Endothelial cell of umbilical vein (primary cell): ENCODE measurements at regions not wholly inside any gene's neighbourhood (a gene's known extent, or its start where the extent isn't known, plus 50 kb on each side); places are given as distances from the start of the nearest gene placed in this dataset.

Source experiments
- BruUV-seq: library from RNA; stranded (reverse); fragments of 400-500 nt; replicated peaks from 2 replicates; lab custom pipeline; 2021; lab: Mats Ljungman, UMichigan
- CTCF ChIA-PET: fragments of 300-600, 350-600 bp; sonication (Branson Sonifier 250); formaldehyde crosslinking; loops from one replicate; lab custom pipeline; 2021; ENCODE audit warnings: antibody characterized with exemption, inconsistent platforms; lab: Charles Lee
- POLR2A ChIA-PET: fragments of 300-600, 350-600 bp; sonication (Branson Sonifier 250); formaldehyde crosslinking; loops from one replicate; lab custom pipeline; 2021; ENCODE audit warnings: antibody characterized with exemption, inconsistent platforms; lab: Charles Lee
- DNase-seq: peaks from one replicate; pipeline ENCODE4 v3.0.0-alpha.2; 2011; ENCODE audit warnings: low read depth, low spot score
- FAIRE-seq: peaks from 2 replicates; lab custom pipeline; 2011; peaks lifted over from hg19 to GRCh38; lab: Jason Lieb, UNC
- H2AFZ ChIP-seq: 2 replicates; pipeline ENCODE4 v1.6.0; 2012; ENCODE audit warnings: low read depth, low read length, control low read depth, inconsistent platforms
- H3K27ac ChIP-seq: 2 replicates; pipeline ENCODE4 v1.5.1; 2011; ENCODE audit warnings: low read depth, mild to moderate bottlenecking, control low read depth, low read length, moderate library complexity; ENCODE audit not compliant: insufficient read depth
- H3K27me3 ChIP-seq, 2 experiments: 2 replicates each; pipeline versions ENCODE4 v1.6.0 to v1.6.1; 2011; ENCODE audit warnings: low read length in 2 of 2, mixed read lengths in 1 of 2; ENCODE audit not compliant: control insufficient read depth in 2 of 2, insufficient read depth in 2 of 2
- H3K36me3 ChIP-seq, 2 experiments: 2 replicates in 1 of 2; 3 replicates in 1 of 2; pipeline ENCODE4 v1.5.1; 2011; ENCODE audit warnings: low read length in 2 of 2, mild to moderate bottlenecking in 1 of 2, moderate library complexity in 1 of 2; ENCODE audit not compliant: control insufficient read depth in 2 of 2, insufficient read depth in 2 of 2; ENCODE audit errors: extremely low read depth in 1 of 2
- H3K4me1 ChIP-seq: 3 replicates; pipeline ENCODE4 v1.5.1; 2011; ENCODE audit warnings: mild to moderate bottlenecking, low read length; ENCODE audit not compliant: control insufficient read depth, insufficient read depth; ENCODE audit errors: extremely low read depth
- H3K4me2 ChIP-seq: 2 replicates; pipeline ENCODE4 v1.6.1; 2011; ENCODE audit warnings: low read length, control low read depth, mixed read lengths; ENCODE audit not compliant: insufficient read depth
- H3K4me3 ChIP-seq, 3 experiments: fragments of 200-600 bp in 1 of 3; sonication (generic), shearing (Covaris generic) in 1 of 3; replicated peaks in 1 of 3; 2 replicates each; pipeline ENCODE4 v1.5.1; 2011 to 2016; ENCODE audit warnings: control low read depth in 3 of 3, low read length in 3 of 3, mild to moderate bottlenecking in 2 of 3, inconsistent platforms in 1 of 3, low read depth in 1 of 3, moderate library complexity in 1 of 3; ENCODE audit not compliant: insufficient read depth in 1 of 3
- H3K79me2 ChIP-seq: 2 replicates; pipeline ENCODE4 v1.6.0; 2012; ENCODE audit warnings: low read length, inconsistent platforms; ENCODE audit not compliant: control insufficient read depth, insufficient read depth
- H3K9ac ChIP-seq: replicated peaks from 2 replicates; pipeline ENCODE3; 2011; ENCODE audit warnings: low read length, control low read depth; ENCODE audit not compliant: insufficient read depth; ENCODE audit errors: extremely low read depth
- H3K9me1 ChIP-seq: replicated peaks from 3 replicates; pipeline ENCODE4 v1.6.0; 2011; ENCODE audit warnings: mild to moderate bottlenecking, low read length; ENCODE audit not compliant: control insufficient read depth, insufficient read depth; ENCODE audit errors: extremely low read depth
- H3K9me3 ChIP-seq: replicated peaks from 2 replicates; pipeline ENCODE4 v1.5.1; 2012; ENCODE audit warnings: low read length, inconsistent platforms; ENCODE audit not compliant: control insufficient read depth, insufficient read depth
- H4K20me1 ChIP-seq: replicated peaks from 2 replicates; pipeline ENCODE3; 2011; ENCODE audit warnings: mild to moderate bottlenecking, low read length; ENCODE audit not compliant: control insufficient read depth, insufficient read depth; ENCODE audit errors: extremely low read depth
- CTCF ChIP-seq, 2 donors: IDR thresholded peaks; 1 replicate in 1 of 2; 2 replicates in 1 of 2; pipeline ENCODE4 v1.5.1; 2011; ENCODE audit warnings: low read length in 2 of 2, mild to moderate bottlenecking in 2 of 2, moderate library complexity in 2 of 2, control low read depth in 1 of 2, inconsistent platforms in 1 of 2, low read depth in 1 of 2; ENCODE audit not compliant: insufficient read depth in 1 of 2; ENCODE audit errors: extremely low read depth in 1 of 2
- EZH2 ChIP-seq: IDR thresholded peaks from 2 replicates; pipeline ENCODE4 v1.6.1; 2012; ENCODE audit warnings: borderline replicate concordance, low read depth, mild to moderate bottlenecking, moderate library complexity, low read length, inconsistent platforms; ENCODE audit not compliant: severe bottlenecking
- GATA2 ChIP-seq: IDR thresholded peaks from 2 replicates; pipeline ENCODE4 v1.7.0; 2011; ENCODE audit warnings: low read depth, mild to moderate bottlenecking, moderate library complexity, mixed read lengths, low read length; ENCODE audit not compliant: insufficient read length, insufficient read depth
- JUN ChIP-seq: IDR thresholded peaks from 2 replicates; pipeline ENCODE4 v1.6.1; 2011; ENCODE audit warnings: borderline replicate concordance, low read depth; ENCODE audit not compliant: insufficient read length, insufficient read depth
- MYC ChIP-seq: IDR thresholded peaks from one replicate; pipeline ENCODE4 v1.6.1; 2011; ENCODE audit warnings: mild to moderate bottlenecking, low read depth, low read length
- POLR2AphosphoS5 ChIP-seq: IDR thresholded peaks from 2 replicates; pipeline ENCODE4 v1.6.1; 2012; ENCODE audit warnings: low read depth, mild to moderate bottlenecking, control low read depth, low read length, moderate library complexity; ENCODE audit not compliant: insufficient read depth
- dilution Hi-C: fragments of 300-500 bp; cut with MboI; formaldehyde crosslinking; loops from one replicate; pipeline ENCODE4 v1.15.0; 2019; ENCODE audit warnings: low sequenced_read_pairs; ENCODE audit not compliant: extremely low pct_ligation_motif_present
- intact Hi-C: fragments of 100-400 bp; cut with micrococcal nuclease; formaldehyde crosslinking; loops from one replicate; pipeline ENCODE4 v1.10.0; 2022

DNA sequence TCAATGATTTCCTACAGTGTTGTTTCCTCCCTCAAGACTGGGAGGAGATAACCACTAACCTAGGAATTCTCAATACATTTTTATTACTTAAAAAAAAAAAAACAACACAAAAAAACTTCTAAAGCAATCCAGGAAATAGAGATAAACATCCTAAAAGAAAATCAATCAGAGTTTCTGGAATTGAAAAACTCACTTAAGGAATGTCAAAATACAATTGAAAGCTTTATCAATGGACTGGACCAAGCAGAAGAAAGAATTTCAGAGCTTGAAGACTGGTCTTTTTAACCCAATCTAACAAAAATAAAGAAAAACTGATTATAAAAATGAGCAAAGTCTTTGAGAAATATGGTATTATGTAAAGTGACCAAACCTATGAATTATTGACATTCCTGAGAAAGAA, 394.1 kb downstream of the XPNPEP1 start:
- DNase-seq (no peak), FAIRE-seq (no peak)
- Histone ChIP-seq H4K20me1 (no peaks in the 10 kb centered on the region), H3K9me3 (peaks cover 7% of the 10 kb centered on the region), H3K4me1 (no peaks in the 10 kb centered on the region), H3K4me2 (no peak overlapping the region), H3K9ac (no peak overlapping the region), H3K27me3 (no peaks in the 10 kb centered on the region), H3K79me2 (no peaks in the 10 kb centered on the region), H3K27ac (no peak overlapping the region), H2AFZ (no peak overlapping the region), H3K9me1 (no peaks in the 10 kb centered on the region), H3K4me3 (no peak overlapping the region), H3K36me3 (no peaks in the 10 kb centered on the region)
- POLR2A ChIA-PET = no interaction called here
- dilution Hi-C loops (no loop called here), intact Hi-C loops (no loop called here)
- BruUV-seq = no TSS peak
- CTCF ChIA-PET = no interaction called here
- no peak for TF ChIP-seq JUN
- TF ChIP-seq GATA2 = no peak
- no peak for TF ChIP-seq EZH2
- TF ChIP-seq MYC = no peak
- TF ChIP-seq CTCF (IDR thresholded peaks at IDR 0.05; ENCODE audit: extremely low read depth in 1 of 2, insufficient read depth in 1 of 2, low read depth in 1 of 2, low read length in 2 of 2) = no peak

DNA sequence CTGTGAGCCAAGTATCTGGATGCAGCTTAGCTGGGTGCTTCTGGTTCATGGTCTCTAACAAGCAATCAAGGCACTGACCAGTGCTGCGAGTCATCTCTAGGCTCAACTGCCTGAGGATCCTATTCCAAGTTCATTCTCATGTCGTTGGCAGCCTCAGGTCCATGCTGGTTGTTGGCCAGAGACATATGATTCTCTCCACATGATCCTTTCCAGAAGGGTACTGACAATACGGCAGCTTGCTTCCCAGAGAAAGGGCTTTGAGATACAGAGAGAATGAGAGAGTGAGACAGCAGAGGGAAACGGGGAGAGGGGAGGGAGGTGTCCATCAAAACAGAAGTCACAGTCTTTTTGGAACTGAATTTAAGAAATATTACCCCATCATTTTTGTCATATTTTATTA, 405.6 kb downstream of the XPNPEP1 start:
- no peaks in the 10 kb centered on the region for H3K36me3 ChIP-seq
- dilution Hi-C loops (no loop called here), intact Hi-C loops (no loop called here)
- ChIA-PET POLR2A (no interaction called here), CTCF (no interaction called here)
- DNase-seq (no peak), FAIRE-seq (no peak)
- H3K27ac ChIP-seq = no peak overlapping the region
- no peak overlapping the region for H3K9ac ChIP-seq
- H3K79me2 ChIP-seq = no peaks in the 10 kb centered on the region
- no peaks in the 10 kb centered on the region for H3K27me3 ChIP-seq
- H4K20me1 ChIP-seq = no peaks in the 10 kb centered on the region
- no peak overlapping the region for H2AFZ ChIP-seq
- no TSS peak for BruUV-seq
- TF ChIP-seq POLR2AphosphoS5 (no peak), CTCF (IDR thresholded peaks at IDR 0.05; ENCODE audit: extremely low read depth in 1 of 2, insufficient read depth in 1 of 2, low read depth in 1 of 2, low read length in 2 of 2) (no peak)
- H3K4me3 ChIP-seq = no peak overlapping the region
- no peaks in the 10 kb centered on the region for H3K9me1 ChIP-seq
- no peaks in the 10 kb centered on the region for H3K4me1 ChIP-seq
- peaks cover 2% of the 10 kb centered on the region for H3K9me3 ChIP-seq
- H3K4me2 ChIP-seq = no peak overlapping the region
